GM13976 (cell line): ENCODE measurements at regions not wholly inside any gene's neighbourhood (a gene's known extent, or its start where the extent isn't known, plus 50 kb on each side); places are given as distances from the start of the nearest gene placed in this dataset.

Experiments
- DNase-seq: peaks from one replicate; pipeline ENCODE4 v3.0.0; 2012; ENCODE audit warnings: low spot score
- in situ Hi-C: fragments of 300-500 bp; cut with MboI; formaldehyde crosslinking; loops from one replicate; pipeline ENCODE4 v1.12.0; 2022; ENCODE audit warnings: low sequenced_read_pairs, mixed read lengths, inconsistent platforms; ENCODE audit not compliant: unreplicated experiment
- TF ChIP-seq, protein P1 (sequence below): IDR thresholded peaks from 2 replicates; pipeline ENCODE4 v1.5.1; 2012; ENCODE audit warnings: borderline replicate concordance, mild to moderate bottlenecking; ENCODE audit not compliant: insufficient read depth; ENCODE audit errors: extremely low read depth, missing control alignments, control extremely low read depth

DNA sequence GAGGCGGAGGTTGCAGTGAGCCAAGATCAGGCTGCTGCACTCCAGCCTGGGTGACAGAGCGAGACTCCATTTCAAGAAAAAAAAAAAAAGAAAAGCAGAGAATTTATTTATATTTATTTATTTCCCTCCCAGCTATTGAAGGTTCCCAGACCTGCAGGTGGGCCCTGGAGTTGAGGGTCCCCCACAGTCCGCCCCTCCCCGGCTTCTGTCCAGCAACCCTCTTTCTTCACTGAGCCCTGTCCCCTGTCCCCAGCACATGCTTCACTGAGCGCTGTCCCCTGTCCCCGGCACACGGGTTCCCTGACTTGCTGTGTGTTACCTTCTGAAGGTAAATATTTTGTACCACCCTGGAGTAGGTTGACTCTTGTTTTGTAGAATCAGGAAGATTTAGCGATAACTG is 301.7 kb upstream of the PITRM1 start:
- TF ChIP-seq, protein P1, sequence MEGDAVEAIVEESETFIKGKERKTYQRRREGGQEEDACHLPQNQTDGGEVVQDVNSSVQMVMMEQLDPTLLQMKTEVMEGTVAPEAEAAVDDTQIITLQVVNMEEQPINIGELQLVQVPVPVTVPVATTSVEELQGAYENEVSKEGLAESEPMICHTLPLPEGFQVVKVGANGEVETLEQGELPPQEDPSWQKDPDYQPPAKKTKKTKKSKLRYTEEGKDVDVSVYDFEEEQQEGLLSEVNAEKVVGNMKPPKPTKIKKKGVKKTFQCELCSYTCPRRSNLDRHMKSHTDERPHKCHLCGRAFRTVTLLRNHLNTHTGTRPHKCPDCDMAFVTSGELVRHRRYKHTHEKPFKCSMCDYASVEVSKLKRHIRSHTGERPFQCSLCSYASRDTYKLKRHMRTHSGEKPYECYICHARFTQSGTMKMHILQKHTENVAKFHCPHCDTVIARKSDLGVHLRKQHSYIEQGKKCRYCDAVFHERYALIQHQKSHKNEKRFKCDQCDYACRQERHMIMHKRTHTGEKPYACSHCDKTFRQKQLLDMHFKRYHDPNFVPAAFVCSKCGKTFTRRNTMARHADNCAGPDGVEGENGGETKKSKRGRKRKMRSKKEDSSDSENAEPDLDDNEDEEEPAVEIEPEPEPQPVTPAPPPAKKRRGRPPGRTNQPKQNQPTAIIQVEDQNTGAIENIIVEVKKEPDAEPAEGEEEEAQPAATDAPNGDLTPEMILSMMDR = no peak
- in situ Hi-C loops = no loop called here
- DNase-seq = no peak

DNA sequence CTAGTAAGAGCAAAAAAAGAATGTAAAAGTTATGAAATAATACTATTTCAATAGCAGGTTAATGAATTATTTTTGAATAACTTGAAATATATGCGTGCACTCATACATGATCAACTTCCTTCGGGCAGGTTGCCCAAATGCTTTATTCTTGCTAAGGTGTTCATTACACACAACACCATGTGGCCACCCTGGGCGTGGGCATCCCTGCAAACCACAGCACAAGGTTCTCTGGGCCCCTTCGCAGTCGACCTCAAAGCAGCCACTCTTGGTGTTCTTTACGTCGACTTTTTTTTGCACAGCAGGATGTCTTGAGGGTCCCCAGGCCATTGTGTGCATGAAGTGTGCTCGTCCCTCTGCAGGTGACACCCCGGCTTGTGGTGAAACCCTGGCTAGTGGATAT is 300.7 kb upstream of the PITRM1 start:
- in situ Hi-C loops = no loop called here

DNA sequence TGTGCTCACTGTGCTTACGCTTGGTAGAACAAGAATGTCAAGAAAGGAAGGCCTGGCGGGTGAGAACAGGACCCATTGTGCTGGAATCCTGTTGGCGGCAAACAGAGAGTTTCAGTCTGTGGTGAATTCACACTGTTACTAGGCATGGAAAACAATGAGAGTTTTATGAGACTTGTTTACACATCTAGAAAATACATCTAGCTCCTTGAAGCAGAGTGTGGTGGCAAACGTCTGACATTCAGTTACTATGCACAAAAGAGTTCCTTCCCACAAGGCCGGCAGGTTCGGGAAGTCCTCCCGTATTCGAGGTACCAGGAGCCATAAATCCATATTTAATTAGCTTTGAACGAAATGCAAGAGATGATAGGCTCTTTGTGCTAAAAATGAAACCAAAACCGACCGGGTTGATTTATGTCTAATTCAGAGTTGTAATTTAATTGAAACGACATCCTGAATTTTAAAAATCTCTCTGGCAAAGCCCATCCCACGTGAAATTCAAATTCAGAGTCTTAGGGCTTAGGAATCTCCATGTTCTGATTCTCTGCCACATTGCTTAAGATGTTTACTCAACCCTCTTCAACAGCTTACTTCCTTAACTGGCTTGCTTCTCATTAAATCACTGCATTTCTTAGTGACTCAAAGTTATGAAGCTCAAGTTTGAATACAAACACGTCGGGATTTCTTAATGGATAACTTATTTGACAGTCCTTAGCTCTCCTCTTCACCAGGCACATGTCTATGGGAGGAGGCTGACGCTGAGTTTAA is 299.9 kb upstream of the PITRM1 start:
- in situ Hi-C loops = no loop called here

More for the DNA sequence above, 300.7 kb upstream of the PITRM1 start:
- no peak for DNase-seq
- TF ChIP-seq, protein P1 = no peak

DNA sequence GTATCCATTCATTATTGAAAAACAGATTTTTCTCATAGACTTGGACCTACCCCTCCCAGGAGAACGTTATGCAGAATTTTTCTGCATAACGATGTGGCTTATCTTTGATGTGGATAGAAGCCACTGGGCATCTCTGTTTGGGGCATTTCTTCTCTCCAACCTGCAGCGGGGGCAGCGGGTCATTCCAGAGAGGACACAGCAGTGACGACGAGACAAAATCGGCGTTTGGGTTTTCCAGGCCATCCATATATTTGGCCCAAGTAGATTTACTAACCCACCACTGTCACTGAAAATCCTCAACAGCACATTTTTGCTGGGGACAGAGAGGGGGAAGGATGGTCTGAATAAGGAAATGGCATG is 299.3 kb upstream of the PITRM1 start:
- in situ Hi-C loops = no loop called here
- no peak for DNase-seq

More for the DNA sequence above, 299.9 kb upstream of the PITRM1 start:
- TF ChIP-seq, protein P1 = no peak
- no peak for DNase-seq

DNA sequence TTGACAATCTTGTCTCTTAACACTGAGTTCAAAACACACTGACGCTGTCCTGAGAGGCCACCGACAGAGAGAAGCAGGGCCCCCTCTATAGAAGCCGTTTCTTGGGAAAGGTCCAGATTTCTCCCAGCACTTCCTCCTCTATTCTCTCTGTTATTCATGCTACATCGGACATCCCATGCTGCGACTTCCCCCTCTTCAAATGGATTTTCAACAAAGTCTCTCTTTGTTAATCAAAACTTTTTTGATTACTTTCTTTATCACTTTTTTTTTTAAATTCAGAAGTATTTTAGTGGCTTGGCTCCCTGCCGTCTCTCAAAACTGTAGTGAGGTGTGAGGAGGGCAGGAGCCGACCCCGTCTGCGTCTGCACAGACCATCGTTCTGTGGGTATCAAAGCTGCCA is 298.9 kb upstream of the PITRM1 start:
- TF ChIP-seq, protein P1 = no peak
- in situ Hi-C loops = no loop called here
- DNase-seq = no peak

More for the DNA sequence above, 299.3 kb upstream of the PITRM1 start:
- TF ChIP-seq, protein P1 = no peak

DNA sequence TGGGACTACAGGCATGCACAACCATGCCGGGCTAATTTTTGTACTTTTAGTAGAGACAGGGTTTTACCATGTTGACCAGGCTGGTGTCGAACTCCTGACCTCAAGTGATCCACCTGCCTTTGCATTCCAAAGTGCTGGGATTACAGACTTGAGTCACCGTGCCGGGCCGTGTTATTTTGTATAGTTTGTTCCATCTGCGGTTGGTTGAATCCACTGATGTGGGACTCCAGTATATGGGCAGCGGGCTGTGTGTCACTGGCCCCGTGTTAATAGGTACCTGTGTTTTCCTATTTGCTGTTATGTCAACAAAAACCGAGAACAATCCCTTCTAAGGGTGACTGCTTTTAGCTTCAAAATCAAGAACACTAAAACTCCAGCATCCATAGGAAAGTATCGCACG is 297.6 kb upstream of the PITRM1 start:
- in situ Hi-C loops = no loop called here
- TF ChIP-seq, protein P1 = no peak
- DNase-seq = no peak
